Osteocyte (in vitro differentiated cells): ENCODE measurements at regions not wholly inside any gene's neighbourhood (a gene's known extent, or its start where the extent isn't known, plus 50 kb on each side); places are given as distances from the start of the nearest gene placed in this dataset.
"Not testable (repeated sequence)": the region's sequence is repeated elsewhere in the genome, so short reads cannot be mapped to it uniquely, and the experiment has no call there.

Experiments
- DNase-seq: peaks from one replicate; pipeline ENCODE4 v3.0.0; 2021; ENCODE audit warnings: mixed read lengths; ENCODE audit not compliant: unreplicated experiment; ENCODE audit errors: extremely low spot score
- H3K27ac Mint-ChIP-seq: one replicate; pipeline ENCODE4 v1.8.0; 2021; ENCODE audit warnings: mild to moderate bottlenecking, mixed read lengths; ENCODE audit not compliant: unreplicated experiment
- H3K27me3 Mint-ChIP-seq: one replicate; pipeline ENCODE4 v1.8.0; 2021; ENCODE audit warnings: mixed read lengths; ENCODE audit not compliant: unreplicated experiment
- H3K36me3 Mint-ChIP-seq: one replicate; pipeline ENCODE4 v1.8.0; 2021; ENCODE audit warnings: mixed read lengths; ENCODE audit not compliant: unreplicated experiment
- H3K4me1 Mint-ChIP-seq: one replicate; pipeline ENCODE4 v1.8.0; 2021; ENCODE audit warnings: mixed read lengths; ENCODE audit not compliant: unreplicated experiment
- H3K4me3 Mint-ChIP-seq: one replicate; pipeline ENCODE4 v1.8.0; 2021; ENCODE audit warnings: mild to moderate bottlenecking, moderate library complexity, mixed read lengths; ENCODE audit not compliant: unreplicated experiment
- H3K9me3 Mint-ChIP-seq: one replicate; pipeline ENCODE4 v1.8.0; 2021; ENCODE audit warnings: mixed read lengths; ENCODE audit not compliant: unreplicated experiment
- TF ChIP-seq, protein P1 (sequence below): fragments of 200-600 bp; sonication (generic); IDR thresholded peaks from 2 replicates; pipeline ENCODE4 v1.5.0; 2021; ENCODE audit warnings: antibody characterized with exemption, mild to moderate bottlenecking, moderate library complexity

DNA sequence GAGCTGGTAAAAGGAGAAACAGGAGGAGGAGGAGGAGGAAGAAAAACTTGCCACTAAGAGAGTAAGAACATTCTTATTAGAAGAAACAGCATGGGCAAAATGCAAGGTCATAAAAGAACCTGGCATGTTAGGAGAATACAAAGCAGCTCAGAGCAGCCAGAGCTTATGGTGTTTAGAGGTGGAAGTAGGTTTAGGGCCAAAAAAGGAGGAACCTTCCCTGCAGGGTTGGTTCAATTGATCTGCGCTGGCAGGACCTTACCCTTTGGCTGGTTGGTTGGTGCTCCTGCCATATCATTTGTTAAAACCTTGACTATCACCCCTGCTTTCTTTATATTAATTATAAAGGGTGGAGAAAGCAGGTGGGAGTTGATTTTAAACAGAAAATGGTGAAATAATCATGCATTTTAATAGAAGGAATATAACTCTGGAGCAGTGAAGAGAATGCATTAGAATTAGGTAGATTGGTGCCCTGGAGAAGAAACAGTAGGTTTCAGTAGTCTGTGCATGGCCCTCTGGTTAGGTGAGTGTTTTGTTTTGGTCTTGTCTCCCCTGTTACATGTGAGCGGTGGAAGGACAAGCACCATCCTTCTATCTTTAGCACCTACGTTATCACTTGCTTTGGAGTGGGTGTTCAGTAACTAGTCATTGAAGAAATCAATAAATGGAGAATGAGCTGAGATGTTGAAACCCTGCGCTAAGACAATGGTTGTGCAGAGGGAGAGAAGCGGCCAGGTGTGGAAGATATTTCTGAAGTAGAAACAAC is 110.4 kb upstream of the NGF start:
- Mint-ChIP-seq H3K4me1 (no peaks in the 10 kb centered on the region), H3K27me3 (no peaks in the 10 kb centered on the region), H3K4me3 (no peak overlapping the region), H3K9me3 (peaks cover 4% of the 10 kb centered on the region), H3K27ac (no peak overlapping the region), H3K36me3 (no peaks in the 10 kb centered on the region)
- no peak for DNase-seq
- TF ChIP-seq, protein P1, sequence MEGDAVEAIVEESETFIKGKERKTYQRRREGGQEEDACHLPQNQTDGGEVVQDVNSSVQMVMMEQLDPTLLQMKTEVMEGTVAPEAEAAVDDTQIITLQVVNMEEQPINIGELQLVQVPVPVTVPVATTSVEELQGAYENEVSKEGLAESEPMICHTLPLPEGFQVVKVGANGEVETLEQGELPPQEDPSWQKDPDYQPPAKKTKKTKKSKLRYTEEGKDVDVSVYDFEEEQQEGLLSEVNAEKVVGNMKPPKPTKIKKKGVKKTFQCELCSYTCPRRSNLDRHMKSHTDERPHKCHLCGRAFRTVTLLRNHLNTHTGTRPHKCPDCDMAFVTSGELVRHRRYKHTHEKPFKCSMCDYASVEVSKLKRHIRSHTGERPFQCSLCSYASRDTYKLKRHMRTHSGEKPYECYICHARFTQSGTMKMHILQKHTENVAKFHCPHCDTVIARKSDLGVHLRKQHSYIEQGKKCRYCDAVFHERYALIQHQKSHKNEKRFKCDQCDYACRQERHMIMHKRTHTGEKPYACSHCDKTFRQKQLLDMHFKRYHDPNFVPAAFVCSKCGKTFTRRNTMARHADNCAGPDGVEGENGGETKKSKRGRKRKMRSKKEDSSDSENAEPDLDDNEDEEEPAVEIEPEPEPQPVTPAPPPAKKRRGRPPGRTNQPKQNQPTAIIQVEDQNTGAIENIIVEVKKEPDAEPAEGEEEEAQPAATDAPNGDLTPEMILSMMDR, result no peak

DNA sequence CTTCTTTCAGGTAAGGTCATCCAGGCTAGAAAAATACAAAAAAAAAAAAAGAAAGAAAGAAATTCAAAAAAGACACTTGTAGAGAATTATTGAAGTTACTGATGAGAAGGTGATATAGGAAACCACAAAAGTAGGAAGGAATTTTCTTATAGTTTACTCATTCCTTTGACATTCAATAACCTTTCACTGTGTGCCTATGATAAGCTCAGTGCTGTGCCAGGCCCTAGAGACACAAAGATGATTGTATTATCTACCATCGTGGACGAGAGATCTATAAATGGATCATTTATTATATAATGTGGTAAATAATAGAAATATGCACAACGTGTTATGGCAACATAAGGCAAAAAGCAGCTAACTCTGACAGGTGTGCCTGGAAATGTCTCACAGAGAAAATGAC is 109.6 kb upstream of the NGF start:
- no peaks in the 10 kb centered on the region for H3K27me3 Mint-ChIP-seq
- H3K4me3 Mint-ChIP-seq, result no peak overlapping the region
- H3K27ac Mint-ChIP-seq, result no peak overlapping the region
- H3K36me3 Mint-ChIP-seq, result no peaks in the 10 kb centered on the region
- H3K9me3 Mint-ChIP-seq, result peaks cover 4% of the 10 kb centered on the region
- no peak for DNase-seq
- TF ChIP-seq, protein P1, result no peak
- H3K4me1 Mint-ChIP-seq, result no peaks in the 10 kb centered on the region

DNA sequence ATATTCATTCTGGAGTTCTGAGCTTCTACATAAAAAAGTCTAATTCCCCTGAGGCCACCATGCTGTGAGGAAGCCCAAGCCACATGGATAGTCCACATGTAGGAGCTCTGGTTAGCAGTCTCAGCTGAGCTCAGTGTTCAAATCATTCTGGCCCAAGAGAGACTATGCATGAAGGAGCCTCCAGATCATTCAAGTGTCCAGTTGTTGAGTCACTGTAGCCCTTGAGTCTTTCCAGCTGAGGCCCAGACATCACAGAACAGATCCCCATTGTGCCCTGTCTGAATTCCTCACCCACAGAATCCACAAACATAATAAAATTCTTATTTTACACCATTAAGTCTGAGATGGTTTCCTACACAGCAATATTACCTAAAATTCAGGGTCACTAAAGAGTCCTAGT is 107.0 kb upstream of the NGF start:
- no peak for DNase-seq
- H3K4me1 Mint-ChIP-seq, result no peaks in the 10 kb centered on the region
- no peaks in the 10 kb centered on the region for H3K36me3 Mint-ChIP-seq
- no peaks in the 10 kb centered on the region for H3K27me3 Mint-ChIP-seq
- no peak overlapping the region for H3K27ac Mint-ChIP-seq
- TF ChIP-seq, protein P1, result no peak
- peaks cover 4% of the 10 kb centered on the region for H3K9me3 Mint-ChIP-seq
- H3K4me3 Mint-ChIP-seq, result no peak overlapping the region

DNA sequence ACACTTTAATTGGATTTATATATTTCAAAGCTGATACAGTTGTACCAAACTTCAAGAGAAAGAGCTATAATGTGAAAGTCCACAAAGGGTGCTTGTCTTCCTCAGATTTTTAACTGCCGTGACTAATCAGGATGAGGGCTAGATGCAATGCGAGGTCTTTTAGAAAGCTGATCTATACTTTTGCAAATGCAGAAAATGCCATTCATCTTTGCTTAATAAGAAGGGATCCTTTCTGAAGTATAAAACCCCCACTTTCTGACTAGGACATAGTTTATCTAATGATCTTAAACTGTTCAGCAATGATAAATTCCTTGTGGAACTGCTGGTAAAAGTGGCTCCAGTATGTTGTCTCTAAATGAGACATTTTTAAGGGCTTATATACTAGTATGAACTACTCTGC is 102.7 kb upstream of the NGF start:
- Mint-ChIP-seq H3K27me3 (no peaks in the 10 kb centered on the region), H3K4me3 (no peak overlapping the region), H3K27ac (no peak overlapping the region), H3K36me3 (no peaks in the 10 kb centered on the region), H3K9me3 (peaks cover 4% of the 10 kb centered on the region), H3K4me1 (peaks cover 10% of the 10 kb centered on the region)
- TF ChIP-seq, protein P1, result no peak
- no peak for DNase-seq

DNA sequence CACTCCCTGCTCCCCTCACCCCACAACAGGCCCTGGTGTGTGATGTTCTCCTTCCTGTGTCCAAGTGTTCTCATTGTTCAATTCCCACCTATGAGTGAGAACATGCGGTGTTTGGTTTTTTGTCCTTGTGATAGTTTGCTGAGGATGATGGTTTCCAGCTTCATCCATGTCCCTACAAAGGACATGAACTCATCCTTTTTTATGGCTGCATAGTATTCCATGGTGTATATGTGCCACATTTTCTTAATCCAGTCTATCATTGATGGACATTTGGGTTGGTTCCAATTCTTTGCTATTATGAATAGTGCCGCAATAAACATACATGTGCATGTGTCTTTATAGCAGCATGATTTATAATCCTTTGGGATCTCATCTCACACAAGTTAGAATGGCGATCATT is 101.5 kb upstream of the NGF start:
- H3K27ac Mint-ChIP-seq, DNase-seq, H3K4me3 Mint-ChIP-seq, H3K27me3 Mint-ChIP-seq, H3K9me3 Mint-ChIP-seq, H3K4me1 Mint-ChIP-seq, H3K36me3 Mint-ChIP-seq: not testable (repeated sequence)
